Right atrium auricular region (tissue), 2 donors: ENCODE measurements at regions not wholly inside any gene's neighbourhood (a gene's known extent, or its start where the extent isn't known, plus 50 kb on each side); places are given as distances from the start of the nearest gene placed in this dataset.

Experiments
- DNase-seq: peaks from one replicate; pipeline ENCODE4 v3.0.0-alpha.2; 2019; ENCODE audit warnings: low spot score
- H3K27ac ChIP-seq, 2 donors: fragments of 200-600 bp; sonication (generic); 1 replicate in 1 of 2; 2 replicates in 1 of 2; pipeline ENCODE4 v1.5.1; 2016 to 2019
- H3K27me3 ChIP-seq, 2 donors: fragments of 200-600 bp; sonication (generic); one replicate each; pipeline versions ENCODE4 v1.5.1 to v1.6.0; 2017 to 2019
- H3K36me3 ChIP-seq: fragments of 200-600 bp; sonication (generic); one replicate; pipeline ENCODE4 v1.5.1; 2016
- H3K4me1 ChIP-seq, 2 donors: fragments of 200-600 bp; sonication (generic); one replicate each; pipeline versions ENCODE4 v1.5.1 to v1.6.0; 2017 to 2019
- H3K4me3 ChIP-seq, 2 donors: fragments of 200-600 bp; sonication (generic); 1 replicate in 1 of 2; 2 replicates in 1 of 2; pipeline ENCODE4 v1.5.1; 2017 to 2019; ENCODE audit warnings: mild to moderate bottlenecking in 1 of 2, moderate library complexity in 1 of 2
- H3K9me3 ChIP-seq, 2 donors: fragments of 200-600 bp; sonication (generic); one replicate each; pipeline ENCODE4 v1.5.1; 2019
- TF ChIP-seq, protein P1 (sequence below), 2 donors: fragments of 200-600 bp; sonication (generic); IDR thresholded peaks; one replicate each; pipeline ENCODE4 v1.5.1; 2019; ENCODE audit warnings: antibody characterized with exemption in 2 of 2

DNA sequence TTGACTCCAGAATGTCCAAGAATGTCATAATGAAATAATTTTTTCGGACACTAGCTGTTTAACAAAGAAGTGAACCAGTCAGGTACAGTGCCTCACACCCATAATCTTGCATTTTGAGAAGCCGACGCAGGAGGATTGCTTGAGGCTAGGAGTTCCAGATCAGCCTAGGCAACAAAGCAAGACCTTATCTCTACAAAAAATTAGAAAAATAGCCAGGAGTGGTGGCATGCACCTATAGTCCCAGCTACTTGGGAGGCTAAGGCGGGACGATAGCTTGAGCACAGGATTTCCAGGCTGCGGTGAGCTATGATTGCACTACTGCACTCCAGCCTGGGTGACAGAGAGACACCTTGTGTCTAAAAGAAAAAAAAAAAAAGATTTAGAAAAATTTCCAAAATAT lies 235.8 kb upstream of the FN1 start:
- no peaks in the 10 kb centered on the region for H3K36me3 ChIP-seq
- TF ChIP-seq, protein P1, sequence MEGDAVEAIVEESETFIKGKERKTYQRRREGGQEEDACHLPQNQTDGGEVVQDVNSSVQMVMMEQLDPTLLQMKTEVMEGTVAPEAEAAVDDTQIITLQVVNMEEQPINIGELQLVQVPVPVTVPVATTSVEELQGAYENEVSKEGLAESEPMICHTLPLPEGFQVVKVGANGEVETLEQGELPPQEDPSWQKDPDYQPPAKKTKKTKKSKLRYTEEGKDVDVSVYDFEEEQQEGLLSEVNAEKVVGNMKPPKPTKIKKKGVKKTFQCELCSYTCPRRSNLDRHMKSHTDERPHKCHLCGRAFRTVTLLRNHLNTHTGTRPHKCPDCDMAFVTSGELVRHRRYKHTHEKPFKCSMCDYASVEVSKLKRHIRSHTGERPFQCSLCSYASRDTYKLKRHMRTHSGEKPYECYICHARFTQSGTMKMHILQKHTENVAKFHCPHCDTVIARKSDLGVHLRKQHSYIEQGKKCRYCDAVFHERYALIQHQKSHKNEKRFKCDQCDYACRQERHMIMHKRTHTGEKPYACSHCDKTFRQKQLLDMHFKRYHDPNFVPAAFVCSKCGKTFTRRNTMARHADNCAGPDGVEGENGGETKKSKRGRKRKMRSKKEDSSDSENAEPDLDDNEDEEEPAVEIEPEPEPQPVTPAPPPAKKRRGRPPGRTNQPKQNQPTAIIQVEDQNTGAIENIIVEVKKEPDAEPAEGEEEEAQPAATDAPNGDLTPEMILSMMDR (IDR thresholded peaks at IDR 0.05): no peak
- DNase-seq: no peak
- H3K9me3 ChIP-seq: no peaks in the 10 kb centered on the region
- H3K27ac ChIP-seq: no peak overlapping the region
- peaks cover 0 to 11% of the 10 kb centered on the region in 2 donors for H3K4me1 ChIP-seq
- no peaks in the 10 kb centered on the region for H3K27me3 ChIP-seq
- no peak overlapping the region for H3K4me3 ChIP-seq

DNA sequence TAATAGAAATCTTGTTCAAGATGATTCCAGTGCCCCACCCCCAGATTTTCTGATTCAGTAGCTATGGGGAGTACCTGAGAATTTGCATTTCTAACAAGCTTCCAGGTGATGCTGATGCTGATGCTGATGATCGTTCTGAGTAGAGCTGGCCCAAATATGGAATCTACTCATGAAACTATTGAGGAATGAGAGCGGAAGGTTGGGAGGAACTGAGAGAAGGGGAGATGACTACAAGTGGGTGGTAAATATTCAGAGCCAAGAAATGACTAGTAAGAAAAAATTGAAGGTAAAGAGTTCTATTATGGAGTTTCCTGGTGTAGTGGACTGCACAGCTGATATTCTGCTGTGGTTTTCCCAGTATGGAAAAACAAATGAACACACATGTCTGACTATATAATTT lies 235.4 kb upstream of the FN1 start:
- peaks cover 0 to 11% of the 10 kb centered on the region in 2 donors for H3K4me1 ChIP-seq
- DNase-seq: no peak
- TF ChIP-seq, protein P1 (IDR thresholded peaks at IDR 0.05): no peak

DNA sequence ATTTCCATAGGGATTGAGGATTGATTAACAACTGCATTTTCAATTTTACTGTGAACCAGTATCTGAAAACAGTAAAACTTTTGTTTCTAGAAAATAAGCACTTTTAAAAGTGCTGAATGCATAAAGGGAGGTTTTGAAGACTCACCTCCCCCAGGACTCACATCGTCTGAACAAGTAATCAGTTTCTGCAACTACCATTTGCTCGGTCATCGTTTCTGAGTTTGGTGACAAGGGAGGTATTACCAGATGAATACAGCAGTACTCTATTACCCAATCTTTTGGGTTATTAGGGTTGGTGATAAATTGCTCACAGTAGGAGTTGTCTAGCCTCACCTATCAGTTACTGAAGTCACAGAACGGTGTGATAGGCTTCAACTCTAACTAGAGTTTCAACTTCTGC lies 234.5 kb upstream of the FN1 start:
- DNase-seq: no peak
- no peak overlapping the region for H3K4me3 ChIP-seq
- H3K9me3 ChIP-seq: no peaks in the 10 kb centered on the region
- H3K36me3 ChIP-seq: no peaks in the 10 kb centered on the region
- H3K27me3 ChIP-seq: no peaks in the 10 kb centered on the region
- H3K27ac ChIP-seq: no peak overlapping the region
- TF ChIP-seq, protein P1 (IDR thresholded peaks at IDR 0.05): no peak
- peaks cover 0 to 11% of the 10 kb centered on the region in 2 donors for H3K4me1 ChIP-seq

More for the DNA sequence above, 235.4 kb upstream of the FN1 start:
- H3K4me3 ChIP-seq: no peak overlapping the region
- no peaks in the 10 kb centered on the region for H3K27me3 ChIP-seq
- H3K27ac ChIP-seq: no peak overlapping the region
- H3K9me3 ChIP-seq: no peaks in the 10 kb centered on the region
- H3K36me3 ChIP-seq: no peaks in the 10 kb centered on the region

DNA sequence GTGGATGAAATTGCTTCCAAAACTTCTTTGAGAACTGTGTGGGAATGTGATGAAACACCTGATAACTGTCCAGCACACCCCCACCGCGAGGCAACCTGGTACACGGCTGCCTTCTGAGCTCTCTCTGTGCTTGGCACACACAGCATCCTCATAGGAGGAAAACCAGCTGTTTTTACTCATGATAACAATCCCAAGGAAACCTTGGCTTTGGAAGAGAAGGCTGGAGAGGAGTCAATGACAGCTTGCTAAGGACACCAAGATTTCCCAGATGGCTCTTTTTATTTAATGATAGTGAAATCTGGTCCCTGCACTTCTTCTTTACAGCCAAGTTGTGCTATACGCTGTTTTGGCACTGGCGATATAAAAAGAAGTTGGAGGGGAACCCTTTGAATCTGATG lies 232.5 kb upstream of the FN1 start:
- H3K27ac ChIP-seq: no peak overlapping the region
- H3K27me3 ChIP-seq: no peaks in the 10 kb centered on the region
- no peaks in the 10 kb centered on the region for H3K9me3 ChIP-seq
- no peak for DNase-seq
- H3K4me1 ChIP-seq: peaks cover 0 to 11% of the 10 kb centered on the region in 2 donors
- H3K36me3 ChIP-seq: no peaks in the 10 kb centered on the region
- H3K4me3 ChIP-seq: no peak overlapping the region
- TF ChIP-seq, protein P1 (IDR thresholded peaks at IDR 0.05): no peak

DNA sequence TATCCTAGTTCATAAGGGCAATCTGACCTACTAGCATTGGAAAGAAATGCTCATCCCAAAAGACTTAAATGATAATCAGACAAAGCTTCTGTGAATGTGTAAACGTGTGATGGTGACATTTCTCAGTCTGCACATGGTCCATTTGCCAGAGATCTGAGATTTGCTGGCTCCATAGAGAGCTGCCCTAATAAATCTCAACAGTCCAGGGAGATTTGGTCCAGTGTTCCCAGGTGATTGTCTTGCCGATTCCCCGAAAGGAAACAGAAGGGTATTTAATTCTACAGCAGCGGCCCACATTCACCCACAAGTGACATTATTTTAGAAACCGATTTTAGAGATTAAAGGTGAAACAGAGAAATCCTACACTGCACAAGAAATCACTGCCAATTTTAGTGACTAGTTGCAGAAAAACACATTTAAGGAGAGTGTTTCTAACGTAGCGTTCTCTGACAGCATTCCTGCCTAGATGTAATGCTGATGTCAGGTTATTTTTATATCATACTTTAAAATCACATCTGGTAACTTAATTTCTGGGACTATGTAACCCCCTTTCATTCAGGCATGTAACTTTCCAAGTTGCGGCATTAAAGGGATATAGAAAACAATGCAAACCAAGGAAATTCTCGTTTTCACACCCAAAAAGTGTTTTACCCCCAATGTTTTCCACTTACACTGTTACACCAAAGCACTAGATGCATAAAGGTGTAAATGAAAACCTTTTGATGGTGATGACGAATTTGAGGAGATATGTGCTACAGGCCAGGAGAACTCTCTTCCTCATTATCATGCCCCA lies 231.9 kb upstream of the FN1 start:
- TF ChIP-seq, protein P1 (IDR thresholded peaks at IDR 0.05): no peak

More for the DNA sequence above, 231.9 kb upstream of the FN1 start:
- Histone ChIP-seq H3K36me3 (no peaks in the 10 kb centered on the region), H3K27me3 (no peaks in the 10 kb centered on the region), H3K9me3 (no peaks in the 10 kb centered on the region), H3K27ac (no peak overlapping the region), H3K4me3 (no peak overlapping the region), H3K4me1 (peaks cover 0 to 11% of the 10 kb centered on the region in 2 donors)
- no peak for DNase-seq
